ENCODE measurements at regions not wholly inside any gene's neighbourhood (a gene's known extent, or its start where the extent isn't known, plus 50 kb on each side); places are given as distances from the start of the nearest gene placed in this dataset.

- no peak for TF ChIP-seq CTCF (IDR thresholded peaks at IDR 0.05; ENCODE audit: unreplicated experiment)
- Mint-ChIP-seq H3K9me3 (peaks cover 9% of the 10 kb centered on the region), H3K36me3 (no peaks in the 10 kb centered on the region), H3K4me3 (no peak overlapping the region), H3K27me3 (ENCODE audit: low read depth) (no peaks in the 10 kb centered on the region), H3K4me1 (peaks cover 6% of the 10 kb centered on the region), H3K27ac (no peak overlapping the region)
- no peak for DNase-seq (ENCODE audit: low spot score in 2 of 2, unreplicated experiment in 2 of 2)
These were observed 49.9 kb upstream of the SSX2IP start for GRCh38 chr1:84740050-84740714.

All from mesothelial cell of epicardium (in vitro differentiated cells).